ENCODE measurements at regions not wholly inside any gene's neighbourhood (a gene's known extent, or its start where the extent isn't known, plus 50 kb on each side); places are given as distances from the start of the nearest gene placed in this dataset.

DNA sequence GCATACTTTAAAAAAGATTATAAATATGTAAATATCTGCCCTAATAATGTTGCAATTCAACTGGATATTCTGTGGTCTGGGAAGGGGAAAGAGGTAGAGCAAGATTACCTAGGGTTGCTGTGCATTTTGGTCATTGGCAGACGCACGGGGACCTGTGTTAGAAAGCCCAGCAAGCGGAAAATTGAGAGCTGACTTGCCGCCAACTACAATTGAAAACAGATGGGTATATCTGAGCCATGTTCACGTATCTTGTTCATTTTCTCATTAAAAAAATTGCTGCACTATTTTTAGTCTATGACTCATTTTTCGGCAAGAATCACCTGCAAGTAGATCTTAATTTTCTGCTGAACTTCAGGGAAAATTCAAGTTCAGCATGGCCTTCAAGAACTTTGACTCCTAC lies 308.5 kb upstream of the TMTC4 start:
- Histone ChIP-seq H3K14ac (ENCODE audit: insufficient read depth, low read length) (no peak overlapping the region), H3K56ac (ENCODE audit: insufficient read length, low read depth, low read length) (no peak overlapping the region), H2BK5ac (ENCODE audit: insufficient read length, low read length) (no peak overlapping the region), H3K4me1 (ENCODE audit: insufficient read depth, low read length) (peaks cover 2% of the 10 kb centered on the region; the same call in 1 of the 2 replicates), H3K79me2 (ENCODE audit: insufficient read depth, low read length) (no peaks in the 10 kb centered on the region), H3K9ac (ENCODE audit: extremely low read depth, insufficient read length, low read length) (no peak overlapping the region), H3K27ac (ENCODE audit: insufficient read length, low read depth, low read length) (no peak overlapping the region), H2BK12ac (ENCODE audit: insufficient read length, low read depth, low read length) (no peak overlapping the region), H3K4me2 (ENCODE audit: insufficient read depth, insufficient read length, low read length) (no peak overlapping the region), H3T11ph (ENCODE audit: low read length) (no peak overlapping the region), H2BK20ac (ENCODE audit: low read depth, low read length, poor library complexity, severe bottlenecking) (no peak overlapping the region), H2AFZ (ENCODE audit: low read length) (no peak overlapping the region), H2AK5ac (ENCODE audit: insufficient read length, low read length) (no peak overlapping the region), H4K8ac (replicated peaks; ENCODE audit: insufficient read length, low read depth, low read length) (no peak overlapping the region), H3K27me3 (ENCODE audit: insufficient read depth, low read length) (no peaks in the 10 kb centered on the region), H4K20me1 (ENCODE audit: control insufficient read depth, insufficient read depth, insufficient read length) (no peaks in the 10 kb centered on the region), H3K23ac (ENCODE audit: insufficient read length, low read depth, low read length) (no peak overlapping the region), H3K9me3 (ENCODE audit: control insufficient read depth, low read depth, low read length) (no peaks in the 10 kb centered on the region), H2BK15ac (ENCODE audit: low read depth, low read length) (no peak overlapping the region), H2BK120ac (ENCODE audit: low read depth, low read length, poor library complexity, severe bottlenecking) (no peak overlapping the region), H3K4ac (ENCODE audit: low read depth, low read length) (no peak overlapping the region), H3K18ac (ENCODE audit: insufficient read length, low read depth, low read length) (no peak overlapping the region), H3K23me2 (ENCODE audit: insufficient read length, low read depth, low read length, poor library complexity, severe bottlenecking) (no peaks in the 10 kb centered on the region), H4K91ac (ENCODE audit: insufficient read length, low read depth, low read length) (no peak overlapping the region), H3K79me1 (ENCODE audit: insufficient read depth, low read depth, low read length, poor library complexity, severe bottlenecking) (no peaks in the 10 kb centered on the region), H4K5ac (ENCODE audit: insufficient read length, low read depth, low read length) (no peak overlapping the region)
- Mint-ChIP-seq H3K4me3 (no peak overlapping the region), H3K9me3 (peaks cover 13 to 16% of the 10 kb centered on the region in 2 experiments; a peak in 4 of 5 replicates), H3K27ac (no peak overlapping the region), H3K4me1 (peaks cover 12 to 16% of the 10 kb centered on the region in 2 experiments), H3K36me3 (ENCODE audit: insufficient read depth in 1 of 3, low read depth in 3 of 3) (peaks cover 0 to 12% (median 12%) of the 10 kb centered on the region in 3 experiments; a peak in 3 of 7 replicates), H3K27me3 (ENCODE audit: low read depth) (no peaks in the 10 kb centered on the region)
- WGBS (ENCODE audit: extremely low coverage, insufficient read length, low lambda C conversion rate), result no CpG with 5 or more reads among the region's 6 CpGs
- TF ChIP-seq, protein P1, sequence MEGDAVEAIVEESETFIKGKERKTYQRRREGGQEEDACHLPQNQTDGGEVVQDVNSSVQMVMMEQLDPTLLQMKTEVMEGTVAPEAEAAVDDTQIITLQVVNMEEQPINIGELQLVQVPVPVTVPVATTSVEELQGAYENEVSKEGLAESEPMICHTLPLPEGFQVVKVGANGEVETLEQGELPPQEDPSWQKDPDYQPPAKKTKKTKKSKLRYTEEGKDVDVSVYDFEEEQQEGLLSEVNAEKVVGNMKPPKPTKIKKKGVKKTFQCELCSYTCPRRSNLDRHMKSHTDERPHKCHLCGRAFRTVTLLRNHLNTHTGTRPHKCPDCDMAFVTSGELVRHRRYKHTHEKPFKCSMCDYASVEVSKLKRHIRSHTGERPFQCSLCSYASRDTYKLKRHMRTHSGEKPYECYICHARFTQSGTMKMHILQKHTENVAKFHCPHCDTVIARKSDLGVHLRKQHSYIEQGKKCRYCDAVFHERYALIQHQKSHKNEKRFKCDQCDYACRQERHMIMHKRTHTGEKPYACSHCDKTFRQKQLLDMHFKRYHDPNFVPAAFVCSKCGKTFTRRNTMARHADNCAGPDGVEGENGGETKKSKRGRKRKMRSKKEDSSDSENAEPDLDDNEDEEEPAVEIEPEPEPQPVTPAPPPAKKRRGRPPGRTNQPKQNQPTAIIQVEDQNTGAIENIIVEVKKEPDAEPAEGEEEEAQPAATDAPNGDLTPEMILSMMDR (conservative IDR thresholded peaks at IDR 0.05), result no peak
- no peak for DNase-seq

All from H9 (cell line).